ENCODE measurements at regions not wholly inside any gene's neighbourhood (a gene's known extent, or its start where the extent isn't known, plus 50 kb on each side); places are given as distances from the start of the nearest gene placed in this dataset.
"Not testable (repeated sequence)": the region's sequence is repeated elsewhere in the genome, so short reads cannot be mapped to it uniquely, and the experiment has no call there.

DNA sequence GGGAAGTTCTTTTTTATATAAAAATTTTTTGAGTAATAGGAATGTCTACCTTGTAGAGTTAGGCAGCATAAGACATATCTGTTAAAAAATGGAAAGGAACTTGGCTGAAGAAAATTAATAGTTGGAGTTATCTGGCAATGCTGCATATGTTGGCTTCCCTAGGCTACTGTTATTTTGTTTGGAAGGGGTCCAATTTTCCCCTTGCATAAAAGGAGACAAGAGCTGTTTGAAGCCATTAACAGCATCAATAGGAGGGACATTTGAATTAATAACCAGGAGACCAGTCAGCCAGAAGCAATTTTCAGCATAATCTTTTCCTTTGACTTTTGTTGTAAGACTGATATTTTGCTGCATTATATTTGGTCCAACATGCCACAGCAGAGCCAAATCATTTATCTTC lies 80.9 kb upstream of the TAB2 start:
- DNase-seq (ENCODE audit: low read depth in 3 of 3) = no peak

DNA sequence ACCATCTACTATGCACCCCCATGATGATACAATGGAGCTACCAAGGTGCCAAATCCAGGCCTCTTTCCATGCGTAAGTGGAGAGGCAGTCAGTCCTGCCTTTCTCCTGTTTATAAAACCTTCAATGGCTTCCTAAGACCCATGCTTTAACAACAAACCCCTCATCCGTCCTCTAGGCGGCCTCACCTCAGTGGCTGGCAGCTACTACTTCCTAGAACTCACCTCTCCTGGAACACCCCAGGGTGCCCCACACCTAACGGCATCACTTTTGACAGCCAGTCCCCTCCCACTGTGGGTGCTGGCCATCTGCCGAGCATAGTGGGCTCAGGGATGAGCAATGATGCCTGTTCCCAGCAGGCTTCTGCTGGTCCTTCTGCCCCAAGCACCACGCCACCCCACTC lies 80.0 kb upstream of the TAB2 start:
- DNase-seq (ENCODE audit: low read depth in 3 of 3) = no peak

- DNase-seq (ENCODE audit: low read depth in 3 of 3) = no peak
These were observed 77.8 kb upstream of the TAB2 start for GRCh38 chr6:149239573-149240209.

DNA sequence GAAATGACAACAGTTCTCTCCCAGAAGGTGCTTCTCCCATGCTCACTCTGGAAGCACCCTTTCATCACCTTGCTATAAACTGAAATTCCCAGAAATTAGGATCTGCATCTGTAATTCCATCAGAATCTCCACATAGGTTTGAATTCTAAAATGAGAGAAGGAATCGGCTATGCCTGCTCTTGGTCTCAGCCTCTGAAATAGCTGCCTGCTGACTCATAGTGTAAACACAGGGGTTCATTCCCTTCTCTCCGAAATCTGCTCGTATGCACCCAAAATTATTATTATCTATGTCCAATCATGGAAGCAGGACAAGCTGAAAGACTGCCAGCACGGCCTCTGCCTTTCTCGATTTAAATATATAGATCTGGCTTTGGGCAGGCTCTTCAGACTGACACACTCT lies 74.6 kb upstream of the TAB2 start:
- DNase-seq (ENCODE audit: low read depth in 3 of 3) = no peak

DNA sequence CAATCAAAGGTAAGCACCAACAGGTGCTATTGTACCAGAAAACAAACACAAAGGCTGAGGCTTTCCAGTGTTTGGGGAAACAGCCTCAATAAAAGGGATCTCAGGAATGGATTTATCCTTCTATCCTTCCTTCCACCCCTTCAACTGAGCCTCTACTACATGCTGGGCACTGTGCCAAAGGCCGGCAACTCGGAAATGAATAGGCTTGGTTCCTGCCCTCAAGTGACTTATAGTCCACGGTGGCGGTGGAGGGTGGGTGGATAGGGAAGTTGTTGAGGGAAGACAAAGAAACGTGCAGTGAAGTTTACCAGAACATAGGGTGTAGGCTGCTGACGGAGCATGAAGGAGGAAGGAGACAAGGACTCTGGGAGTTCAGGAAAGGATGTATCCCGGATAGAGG lies 73.4 kb upstream of the TAB2 start:
- DNase-seq (ENCODE audit: low read depth in 3 of 3) = no peak

GRCh38 chr6:149246691-149247384 lies 70.7 kb upstream of the TAB2 start:
- DNase-seq (ENCODE audit: low read depth in 3 of 3) = no peak

GRCh38 chr6:149247385-149247763 lies 70.1 kb upstream of the TAB2 start:
- no peak for DNase-seq (ENCODE audit: low read depth in 3 of 3)

- DNase-seq (ENCODE audit: low read depth in 3 of 3) = not testable (repeated sequence)
These were observed 69.2 kb upstream of the TAB2 start for GRCh38 chr6:149248263-149248662.

DNA sequence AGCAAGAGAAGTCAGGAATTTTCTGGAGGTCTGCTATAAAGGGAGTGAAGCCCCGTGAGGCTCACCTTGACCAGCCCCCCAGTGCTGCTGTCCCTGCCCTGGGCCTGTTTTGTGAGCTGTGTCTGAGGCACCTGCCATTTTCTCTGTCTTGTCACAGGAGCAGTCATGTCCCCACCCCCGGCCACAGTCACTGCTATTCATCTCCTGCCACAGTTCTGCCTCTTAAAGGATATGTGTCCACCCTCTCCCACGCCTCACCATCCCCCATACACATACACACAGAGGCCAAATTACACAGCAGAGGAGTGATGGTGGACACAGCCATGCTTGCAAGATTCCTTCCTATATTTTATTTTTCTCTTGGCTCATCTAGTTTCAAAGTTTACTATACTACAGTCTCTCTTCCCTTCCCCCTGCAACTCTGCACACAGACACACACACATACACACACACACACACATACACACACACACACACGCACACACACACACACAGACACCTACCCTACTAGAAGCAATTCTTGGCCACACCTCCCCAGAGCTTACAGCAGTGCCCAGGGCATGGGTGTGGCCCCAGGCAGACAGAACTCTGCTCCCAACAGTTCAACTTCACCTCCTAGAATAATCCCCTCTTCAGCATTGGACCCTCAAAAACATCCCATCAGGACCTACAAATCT lies 68.7 kb upstream of the TAB2 start:
- no peak for DNase-seq (ENCODE audit: low read depth in 3 of 3)

DNA sequence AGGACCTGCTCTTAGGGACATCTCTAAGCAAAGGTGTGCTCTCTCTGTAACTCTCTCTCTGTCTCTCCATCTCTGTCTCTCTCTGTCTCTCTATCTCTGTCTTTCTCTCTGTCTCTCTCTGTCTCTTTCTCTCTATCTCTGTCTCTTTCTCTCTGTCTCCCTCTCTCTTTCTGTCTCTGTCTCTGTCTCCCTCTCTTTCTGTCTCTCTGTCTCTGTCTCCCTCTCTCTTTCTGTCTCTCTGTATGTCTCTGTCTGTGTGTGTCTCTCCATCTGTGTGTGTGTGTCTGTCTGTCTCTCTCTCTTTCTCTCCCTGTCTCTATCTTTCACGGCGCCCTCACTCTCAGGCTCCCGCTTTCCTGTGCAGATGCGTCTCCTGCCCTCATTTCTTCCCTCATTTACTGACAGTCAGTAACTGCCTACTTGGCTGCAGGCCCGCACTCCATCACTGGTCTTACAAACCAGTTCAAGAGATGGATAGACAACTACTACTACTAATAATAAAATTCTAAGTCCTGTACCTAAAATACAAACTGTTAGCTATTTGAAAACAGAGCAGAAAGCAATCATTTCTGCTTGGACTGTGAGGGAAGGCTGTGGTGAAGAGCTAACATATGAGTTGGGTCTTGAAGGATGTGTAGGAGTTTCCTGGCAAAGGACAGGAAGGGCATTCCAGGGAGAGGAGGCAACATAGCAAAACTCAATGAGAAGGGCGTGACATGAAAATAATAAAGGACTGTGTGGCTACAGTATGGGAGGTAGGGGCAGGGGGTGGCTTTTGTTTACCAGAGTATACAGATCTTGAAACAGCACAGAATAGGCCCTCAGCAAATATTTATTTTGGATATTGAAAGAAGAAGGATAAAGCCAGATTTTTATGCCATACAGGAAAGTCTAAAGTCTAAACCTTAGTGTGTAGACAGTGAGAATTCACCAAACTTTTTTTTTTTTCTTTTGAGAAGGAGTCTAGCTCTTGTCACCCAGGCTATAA lies 67.8 kb upstream of the TAB2 start:
- DNase-seq (ENCODE audit: low read depth in 3 of 3) = no peak

DNA sequence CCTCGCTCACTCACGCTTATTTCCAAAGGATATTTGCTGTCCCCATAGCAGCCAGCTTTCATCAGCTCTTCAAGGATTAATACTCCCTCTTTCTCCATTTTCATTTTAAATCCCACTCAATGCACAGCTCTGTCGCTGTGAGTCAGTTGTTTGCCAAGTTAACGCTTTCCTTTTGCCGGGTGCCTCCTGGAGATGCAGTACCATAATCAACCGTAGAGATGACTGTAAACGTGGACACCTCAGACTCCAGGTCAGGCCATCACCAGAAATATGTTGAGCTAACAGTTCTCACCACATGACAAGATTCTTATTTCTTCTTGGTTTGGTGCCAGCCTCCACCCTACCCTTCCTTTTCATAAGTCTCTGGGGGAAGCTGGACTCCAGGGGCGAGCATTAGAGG lies 66.6 kb upstream of the TAB2 start:
- no peak for DNase-seq (ENCODE audit: low read depth in 3 of 3)

- DNase-seq (ENCODE audit: low read depth in 3 of 3) = no peak
These were observed 64.9 kb upstream of the TAB2 start for GRCh38 chr6:149252622-149253021.

- no peak for DNase-seq (ENCODE audit: low read depth in 3 of 3)
These were observed 63.3 kb upstream of the TAB2 start for GRCh38 chr6:149254253-149254652.

DNA sequence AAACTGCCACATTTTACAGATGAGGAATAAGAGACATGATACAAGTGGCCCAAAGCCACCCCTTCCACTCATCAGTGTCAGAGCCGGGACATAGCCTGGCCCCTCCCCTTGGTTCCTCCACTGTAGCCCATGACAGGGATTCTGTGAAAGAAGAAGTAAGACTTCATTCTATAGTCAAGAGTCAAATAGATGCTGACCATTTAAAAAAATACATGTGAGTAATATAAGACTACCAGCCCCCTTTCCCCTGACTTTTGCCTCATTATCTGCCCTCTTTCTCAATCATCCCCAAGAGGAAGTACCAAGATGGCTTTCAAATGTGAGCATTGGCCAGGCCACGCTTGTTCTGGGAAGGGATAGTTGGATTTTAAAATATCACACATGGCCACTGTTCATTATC lies 57.8 kb upstream of the TAB2 start:
- no peak for DNase-seq (ENCODE audit: low read depth in 3 of 3)

DNA sequence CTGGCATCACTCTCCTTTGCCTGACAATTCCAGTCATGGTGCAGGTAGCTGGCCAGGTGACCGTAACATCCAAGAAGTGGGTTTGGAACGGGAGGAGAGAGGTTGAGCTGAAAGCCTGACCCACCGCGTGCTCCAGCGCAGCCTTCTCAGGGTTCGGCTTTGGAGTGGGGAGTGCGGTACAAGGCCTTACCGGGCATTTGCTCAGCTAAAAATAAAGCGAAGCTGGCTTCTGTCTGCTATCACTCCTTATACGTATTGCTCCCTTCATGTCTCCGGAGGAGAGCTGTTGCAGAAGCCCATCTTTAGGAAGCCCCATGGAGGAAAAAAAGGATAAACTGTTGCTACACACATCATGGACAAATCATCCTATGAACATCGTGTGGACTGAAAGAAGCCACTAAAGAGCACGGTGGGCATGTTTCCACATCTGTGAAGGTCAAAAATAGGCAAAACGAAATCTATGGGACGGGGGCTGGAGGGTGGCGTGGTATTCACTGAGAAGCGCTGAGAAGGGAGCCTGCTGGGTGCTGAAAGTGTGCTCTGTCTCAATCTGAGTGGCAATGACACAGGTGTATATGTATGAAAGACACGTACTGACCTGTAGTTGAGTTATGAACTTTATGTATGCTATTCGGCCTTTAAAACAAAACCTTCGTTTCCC lies 57.2 kb upstream of the TAB2 start:
- no peak for DNase-seq (ENCODE audit: low read depth in 3 of 3)

GRCh38 chr6:149261364-149262040 lies 56.0 kb upstream of the TAB2 start:
- DNase-seq (ENCODE audit: low read depth in 3 of 3) = no peak

DNA sequence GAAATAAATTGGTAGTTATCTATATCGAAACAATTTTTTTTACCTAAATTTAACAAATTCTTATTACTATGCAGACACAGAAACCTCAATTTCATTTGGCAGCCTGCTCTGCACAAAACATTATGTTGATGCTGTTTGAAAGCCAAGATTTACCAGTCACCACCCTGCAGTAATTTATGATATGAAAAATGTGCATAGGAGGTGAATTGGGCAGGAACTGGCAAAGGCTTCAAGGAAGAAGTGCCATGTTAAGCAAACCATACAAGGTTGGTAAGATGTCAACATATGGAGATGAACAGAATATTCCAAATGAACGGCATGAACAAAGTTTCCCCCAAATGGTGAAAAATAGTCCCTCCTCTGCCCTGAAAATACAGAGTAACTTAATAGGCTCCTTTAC lies 54.2 kb upstream of the TAB2 start:
- no peak for DNase-seq (ENCODE audit: low read depth in 3 of 3)

GRCh38 chr6:149264629-149265028 lies 52.9 kb upstream of the TAB2 start:
- no peak for DNase-seq (ENCODE audit: low read depth in 3 of 3)

DNA sequence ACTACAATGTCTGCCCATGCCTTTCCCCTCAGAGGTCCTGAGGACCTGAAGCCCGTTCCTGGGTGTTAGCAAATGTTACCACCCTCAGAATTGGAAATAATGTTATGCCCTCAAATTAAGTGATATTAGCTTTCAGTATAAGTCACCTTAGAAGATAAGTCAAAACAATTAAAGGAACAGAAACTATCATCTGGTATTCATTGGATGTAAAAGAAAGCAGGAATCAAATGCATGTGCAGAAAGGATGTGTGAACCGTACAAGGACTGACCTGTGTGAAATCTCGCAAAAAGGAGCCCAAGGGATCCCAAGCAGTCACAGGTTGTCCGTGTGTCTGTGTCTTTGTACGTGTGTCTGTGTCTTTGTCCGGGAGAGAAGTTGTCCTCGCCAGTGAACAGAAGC lies 51.6 kb upstream of the TAB2 start:
- DNase-seq (ENCODE audit: low read depth in 3 of 3) = no peak

- no peak for DNase-seq (ENCODE audit: low read depth in 3 of 3)
These were observed 50.9 kb upstream of the TAB2 start for GRCh38 chr6:149266659-149267058.

GRCh38 chr6:149267072-149267471 lies 50.4 kb upstream of the TAB2 start:
- DNase-seq (ENCODE audit: low read depth in 3 of 3) = no peak
